ENCODE measurements at regions not wholly inside any gene's neighbourhood (a gene's known extent, or its start where the extent isn't known, plus 50 kb on each side); places are given as distances from the start of the nearest gene placed in this dataset.

GRCh38 chr9:108674766-108675530 is 180.8 kb downstream of the ACTL7B start:
- no peak for DNase-seq

GRCh38 chr9:108673386-108673785 is 182.4 kb downstream of the ACTL7B start:
- DNase-seq: no peak

GRCh38 chr9:108672475-108673190 is 183.2 kb downstream of the ACTL7B start:
- DNase-seq: no peak

GRCh38 chr9:108671794-108672193 is 184.0 kb downstream of the ACTL7B start:
- no peak for DNase-seq

- no peak for DNase-seq
Measured at GRCh38 chr9:108671176-108671575, 184.6 kb downstream of the ACTL7B start.

GRCh38 chr9:108668938-108669335 is 186.8 kb downstream of the ACTL7B start:
- no peak for DNase-seq

GRCh38 chr9:108668191-108668937 is 187.4 kb downstream of the ACTL7B start:
- no peak for DNase-seq

GRCh38 chr9:108666240-108666784 is 189.5 kb downstream of the ACTL7B start:
- DNase-seq: no peak

GRCh38 chr9:108665521-108666239 is 190.1 kb downstream of the ACTL7B start:
- no peak for DNase-seq

GRCh38 chr9:108664309-108665255 is 191.2 kb downstream of the ACTL7B start:
- no peak for DNase-seq

GRCh38 chr9:108663422-108663821 is 192.4 kb downstream of the ACTL7B start:
- no peak for DNase-seq

- no peak for DNase-seq
Measured at GRCh38 chr9:108662956-108663355, 192.8 kb downstream of the ACTL7B start.

- DNase-seq: no peak
Measured at GRCh38 chr9:108662091-108662875, 193.5 kb downstream of the ACTL7B start.

GRCh38 chr9:108656566-108656965 is 199.2 kb downstream of the ACTL7B start:
- DNase-seq: no peak

GRCh38 chr9:108655818-108656217 is 200.0 kb downstream of the ACTL7B start:
- no peak for DNase-seq

GRCh38 chr9:108654566-108654965 is 201.2 kb downstream of the ACTL7B start:
- DNase-seq: no peak

- no peak for DNase-seq
Measured at GRCh38 chr9:108652851-108653250, 202.9 kb downstream of the ACTL7B start.

- DNase-seq: no peak
Measured at GRCh38 chr9:108650826-108651225, 205.0 kb downstream of the ACTL7B start.

GRCh38 chr9:108645520-108645919 is 210.3 kb downstream of the ACTL7B start:
- no peak for DNase-seq

GRCh38 chr9:108643731-108644510 is 211.9 kb downstream of the ACTL7B start:
- DNase-seq: no peak

Measured in stimulated activated CD4-positive, alpha-beta T cell treated with anti-CD3 and anti-CD28 coated beads, Interleukin-4, amount 100 ng/mL, for 24 hours (primary cell).